ENCODE measurements at regions not wholly inside any gene's neighbourhood (a gene's known extent, or its start where the extent isn't known, plus 50 kb on each side); places are given as distances from the start of the nearest gene placed in this dataset.

GRCh38 chr7:41524876-41525275 lies 178.0 kb downstream of the INHBA start:
- DNase-seq (ENCODE audit: low spot score) = no peak

GRCh38 chr7:41520445-41520844 lies 182.4 kb downstream of the INHBA start:
- no peak for DNase-seq (ENCODE audit: low spot score)

GRCh38 chr7:41517771-41518170 lies 185.1 kb downstream of the INHBA start:
- DNase-seq (ENCODE audit: low spot score) = no peak

GRCh38 chr7:41508755-41509154 lies 194.1 kb downstream of the INHBA start:
- no peak for DNase-seq (ENCODE audit: low spot score)

- no peak for DNase-seq (ENCODE audit: low spot score)
Measured at GRCh38 chr7:41507686-41508268, 195.1 kb downstream of the INHBA start.

- DNase-seq (ENCODE audit: low spot score) = no peak
Measured at GRCh38 chr7:41504214-41504980, 198.5 kb downstream of the INHBA start.

GRCh38 chr7:41503438-41503837 lies 199.5 kb downstream of the INHBA start:
- no peak for DNase-seq (ENCODE audit: low spot score)

GRCh38 chr7:41501466-41501865 lies 201.4 kb downstream of the INHBA start:
- DNase-seq (ENCODE audit: low spot score) = no peak

- no peak for DNase-seq (ENCODE audit: low spot score)
Measured at GRCh38 chr7:41501006-41501405, 201.9 kb downstream of the INHBA start.

GRCh38 chr7:41492603-41493002 lies 210.3 kb downstream of the INHBA start:
- DNase-seq (ENCODE audit: low spot score) = no peak

GRCh38 chr7:41491883-41492471 lies 210.9 kb downstream of the INHBA start:
- no peak for DNase-seq (ENCODE audit: low spot score)

GRCh38 chr7:41491308-41491707 lies 211.6 kb downstream of the INHBA start:
- DNase-seq (ENCODE audit: low spot score) = no peak

- DNase-seq (ENCODE audit: low spot score) = no peak
Measured at GRCh38 chr7:41489885-41490284, 213.0 kb downstream of the INHBA start.

GRCh38 chr7:41487229-41487940 lies 215.5 kb downstream of the INHBA start:
- DNase-seq (ENCODE audit: low spot score) = no peak

- DNase-seq (ENCODE audit: low spot score) = no peak
Measured at GRCh38 chr7:41481353-41481752, 221.5 kb downstream of the INHBA start.

- no peak for DNase-seq (ENCODE audit: low spot score)
Measured at GRCh38 chr7:41478187-41478586, 224.7 kb downstream of the INHBA start.

- DNase-seq (ENCODE audit: low spot score) = no peak
Measured at GRCh38 chr7:41476460-41476803, 226.5 kb downstream of the INHBA start.

GRCh38 chr7:41475801-41476459 lies 227.0 kb downstream of the INHBA start:
- no peak for DNase-seq (ENCODE audit: low spot score)

- no peak for DNase-seq (ENCODE audit: low spot score)
Measured at GRCh38 chr7:41472427-41473125, 230.3 kb downstream of the INHBA start.

GRCh38 chr7:41470081-41470480 lies 232.8 kb downstream of the INHBA start:
- no peak for DNase-seq (ENCODE audit: low spot score)

- no peak for DNase-seq (ENCODE audit: low spot score)
Measured at GRCh38 chr7:41467596-41467995, 235.3 kb downstream of the INHBA start.

All from globus pallidus (tissue), 1 donor.